Epithelial cell of esophagus (primary cell): ENCODE measurements at regions not wholly inside any gene's neighbourhood (a gene's known extent, or its start where the extent isn't known, plus 50 kb on each side); places are given as distances from the start of the nearest gene placed in this dataset.

Experiments used
- DNase-seq: peaks from one replicate; pipeline ENCODE4 v3.0.0; 2010; ENCODE audit warnings: low read depth
- H3K4me3 ChIP-seq: 2 replicates; pipeline ENCODE4 v1.5.1; 2011; ENCODE audit warnings: mild to moderate bottlenecking, low read length, control low read depth
- CTCF ChIP-seq: IDR thresholded peaks from 2 replicates; pipeline ENCODE4 v1.5.1; 2011; ENCODE audit warnings: low read depth, mild to moderate bottlenecking, low read length, control low read depth, inconsistent platforms; ENCODE audit not compliant: insufficient read depth; ENCODE audit errors: missing control alignments

- DNase-seq, result no peak
- no peak for TF ChIP-seq CTCF
- no peak overlapping the region for H3K4me3 ChIP-seq
Measured at GRCh38 chr16:85259115-85259831, 147.0 kb upstream of the CIBAR2 start.

- H3K4me3 ChIP-seq, result no peak overlapping the region
- no peak for TF ChIP-seq CTCF
- DNase-seq, result no peak
Measured at GRCh38 chr16:85259832-85260167, 147.5 kb upstream of the CIBAR2 start.

- H3K4me3 ChIP-seq, result no peak overlapping the region
- no peak for TF ChIP-seq CTCF
- DNase-seq, result no peak
Measured at GRCh38 chr16:85261204-85261603, 148.9 kb upstream of the CIBAR2 start.

GRCh38 chr16:85261657-85262557 is 149.6 kb upstream of the CIBAR2 start:
- TF ChIP-seq CTCF, result no peak
- H3K4me3 ChIP-seq, result no peak overlapping the region
- no peak for DNase-seq

- no peak for TF ChIP-seq CTCF
- DNase-seq, result no peak
- no peak overlapping the region for H3K4me3 ChIP-seq
Measured at GRCh38 chr16:85262558-85263238, 150.4 kb upstream of the CIBAR2 start.

GRCh38 chr16:85263239-85263585 is 150.9 kb upstream of the CIBAR2 start:
- no peak overlapping the region for H3K4me3 ChIP-seq
- TF ChIP-seq CTCF, result no peak
- no peak for DNase-seq
